Ishikawa (cell line): ENCODE measurements at regions not wholly inside any gene's neighbourhood (a gene's known extent, or its start where the extent isn't known, plus 50 kb on each side); places are given as distances from the start of the nearest gene placed in this dataset.

Experiments used
- CEBPB ChIP-seq: IDR thresholded peaks from 2 replicates; pipeline ENCODE4 v1.6.1; 2012
- CREB1 ChIP-seq: IDR thresholded peaks from 2 replicates; pipeline ENCODE4 v1.6.1; 2012; ENCODE audit warnings: low read depth
- EGR1 ChIP-seq: IDR thresholded peaks from 2 replicates; pipeline ENCODE4 v1.6.1; 2012
- EP300 ChIP-seq: IDR thresholded peaks from 2 replicates; pipeline ENCODE4 v1.6.1; 2012; ENCODE audit warnings: borderline replicate concordance
- FOXM1 ChIP-seq: IDR thresholded peaks from 2 replicates; pipeline ENCODE4 v1.6.1; 2012; ENCODE audit warnings: low read depth, borderline replicate concordance
- NFIC ChIP-seq: IDR thresholded peaks from 2 replicates; pipeline ENCODE4 v1.6.1; 2012
- RAD21 ChIP-seq: IDR thresholded peaks from 2 replicates; pipeline ENCODE4 v1.6.1; 2012; ENCODE audit warnings: low read depth
- TAF1 ChIP-seq: IDR thresholded peaks from 2 replicates; pipeline ENCODE4 v1.6.1; 2012; ENCODE audit warnings: low read depth, mild to moderate bottlenecking
- TCF12 ChIP-seq: IDR thresholded peaks from 2 replicates; pipeline ENCODE4 v1.6.1; 2012; ENCODE audit warnings: low read depth
- TEAD4 ChIP-seq: IDR thresholded peaks from 2 replicates; pipeline ENCODE4 v1.6.1; 2012
- YY1 ChIP-seq: IDR thresholded peaks from 2 replicates; pipeline ENCODE4 v1.6.1; 2012; ENCODE audit warnings: low read depth
- ZBTB7A ChIP-seq: IDR thresholded peaks from 2 replicates; pipeline ENCODE4 v1.6.1; 2012; ENCODE audit warnings: low read depth
- TF ChIP-seq, protein P1 (sequence below): IDR thresholded peaks from 2 replicates; pipeline ENCODE4 v1.6.1; 2012; ENCODE audit warnings: low read depth, mild to moderate bottlenecking
- TF ChIP-seq, protein P2 (sequence below): IDR thresholded peaks from 2 replicates; pipeline ENCODE4 v1.6.1; 2012
- TF ChIP-seq, protein P3 (sequence below): IDR thresholded peaks from 2 replicates; pipeline ENCODE4 v1.6.1; 2012

DNA sequence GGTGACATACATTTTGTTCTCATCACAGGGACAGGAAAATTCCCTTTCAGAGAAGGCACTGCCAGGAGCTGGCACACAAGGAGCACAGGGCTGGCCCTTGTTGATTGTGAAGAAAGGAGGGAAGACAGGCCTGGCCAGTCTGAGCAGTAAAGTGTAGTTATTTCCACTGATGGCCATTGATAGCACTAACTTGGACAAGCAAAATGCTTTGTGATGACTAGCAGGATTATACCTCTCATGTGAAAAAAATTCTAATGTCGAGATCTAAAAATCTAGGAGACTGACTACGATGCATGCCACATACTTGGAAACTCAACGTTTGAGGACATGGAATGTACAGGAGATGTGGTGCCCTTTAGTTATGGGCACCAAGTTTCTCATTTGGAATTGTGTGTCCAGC lies 54.3 kb upstream of the ST8SIA2 start:
- no peak for TF ChIP-seq FOXM1
- TF ChIP-seq CREB1 = no peak
- no peak for TF ChIP-seq TAF1
- no peak for TF ChIP-seq TEAD4
- no peak for TF ChIP-seq CEBPB
- TF ChIP-seq EGR1 = no peak
- TF ChIP-seq, protein P1, sequence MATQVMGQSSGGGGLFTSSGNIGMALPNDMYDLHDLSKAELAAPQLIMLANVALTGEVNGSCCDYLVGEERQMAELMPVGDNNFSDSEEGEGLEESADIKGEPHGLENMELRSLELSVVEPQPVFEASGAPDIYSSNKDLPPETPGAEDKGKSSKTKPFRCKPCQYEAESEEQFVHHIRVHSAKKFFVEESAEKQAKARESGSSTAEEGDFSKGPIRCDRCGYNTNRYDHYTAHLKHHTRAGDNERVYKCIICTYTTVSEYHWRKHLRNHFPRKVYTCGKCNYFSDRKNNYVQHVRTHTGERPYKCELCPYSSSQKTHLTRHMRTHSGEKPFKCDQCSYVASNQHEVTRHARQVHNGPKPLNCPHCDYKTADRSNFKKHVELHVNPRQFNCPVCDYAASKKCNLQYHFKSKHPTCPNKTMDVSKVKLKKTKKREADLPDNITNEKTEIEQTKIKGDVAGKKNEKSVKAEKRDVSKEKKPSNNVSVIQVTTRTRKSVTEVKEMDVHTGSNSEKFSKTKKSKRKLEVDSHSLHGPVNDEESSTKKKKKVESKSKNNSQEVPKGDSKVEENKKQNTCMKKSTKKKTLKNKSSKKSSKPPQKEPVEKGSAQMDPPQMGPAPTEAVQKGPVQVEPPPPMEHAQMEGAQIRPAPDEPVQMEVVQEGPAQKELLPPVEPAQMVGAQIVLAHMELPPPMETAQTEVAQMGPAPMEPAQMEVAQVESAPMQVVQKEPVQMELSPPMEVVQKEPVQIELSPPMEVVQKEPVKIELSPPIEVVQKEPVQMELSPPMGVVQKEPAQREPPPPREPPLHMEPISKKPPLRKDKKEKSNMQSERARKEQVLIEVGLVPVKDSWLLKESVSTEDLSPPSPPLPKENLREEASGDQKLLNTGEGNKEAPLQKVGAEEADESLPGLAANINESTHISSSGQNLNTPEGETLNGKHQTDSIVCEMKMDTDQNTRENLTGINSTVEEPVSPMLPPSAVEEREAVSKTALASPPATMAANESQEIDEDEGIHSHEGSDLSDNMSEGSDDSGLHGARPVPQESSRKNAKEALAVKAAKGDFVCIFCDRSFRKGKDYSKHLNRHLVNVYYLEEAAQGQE = no peak
- TF ChIP-seq EP300 = no peak
- TF ChIP-seq RAD21 = no peak
- no peak for TF ChIP-seq TCF12
- TF ChIP-seq, protein P2, sequence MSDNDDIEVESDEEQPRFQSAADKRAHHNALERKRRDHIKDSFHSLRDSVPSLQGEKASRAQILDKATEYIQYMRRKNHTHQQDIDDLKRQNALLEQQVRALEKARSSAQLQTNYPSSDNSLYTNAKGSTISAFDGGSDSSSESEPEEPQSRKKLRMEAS = no peak
- TF ChIP-seq ZBTB7A = no peak
- TF ChIP-seq, protein P3, sequence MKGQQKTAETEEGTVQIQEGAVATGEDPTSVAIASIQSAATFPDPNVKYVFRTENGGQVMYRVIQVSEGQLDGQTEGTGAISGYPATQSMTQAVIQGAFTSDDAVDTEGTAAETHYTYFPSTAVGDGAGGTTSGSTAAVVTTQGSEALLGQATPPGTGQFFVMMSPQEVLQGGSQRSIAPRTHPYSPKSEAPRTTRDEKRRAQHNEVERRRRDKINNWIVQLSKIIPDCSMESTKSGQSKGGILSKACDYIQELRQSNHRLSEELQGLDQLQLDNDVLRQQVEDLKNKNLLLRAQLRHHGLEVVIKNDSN = no peak
- TF ChIP-seq NFIC = no peak
- no peak for TF ChIP-seq YY1
